H1 (cell line): ENCODE measurements at regions not wholly inside any gene's neighbourhood (a gene's known extent, or its start where the extent isn't known, plus 50 kb on each side); places are given as distances from the start of the nearest gene placed in this dataset.
A peak's percentile ranks its signal among the peaks of the same experiment; 100 is the strongest.

Experiments used
- CTCF ChIA-PET: fragments of 300-600 bp; sonication (Branson Sonifier 250); formaldehyde crosslinking; loops from one replicate; lab custom pipeline; 2021; ENCODE audit not compliant: partially characterized antibody; lab: Charles Lee
- POLR2A ChIA-PET: fragments of 300-600 bp; sonication (Branson Sonifier 250); formaldehyde crosslinking; loops from one replicate; lab custom pipeline; 2021; ENCODE audit warnings: inconsistent platforms; ENCODE audit not compliant: partially characterized antibody; lab: Charles Lee
- DNase-seq, 2 experiments: peaks; one replicate each; pipeline versions ENCODE4 v3.0.0 to v3.0.0-alpha.2; 2010 to 2022; ENCODE audit warnings: low spot score in 2 of 2, low read depth in 1 of 2, mixed read lengths in 1 of 2
- FAIRE-seq: peaks from 2 replicates; lab custom pipeline; 2011; peaks lifted over from hg19 to GRCh38; lab: Jason Lieb, UNC
- H2AFZ ChIP-seq: 2 replicates; pipeline ENCODE4 v1.8.1; 2012; ENCODE audit warnings: low read length, inconsistent platforms
- H2AK5ac ChIP-seq: 2 replicates; pipeline ENCODE4 v1.6.1; 2013; ENCODE audit warnings: low read depth, low read length
- H2BK120ac ChIP-seq: replicated peaks from 2 replicates; pipeline ENCODE3; 2013; ENCODE audit warnings: low read depth, low read length, inconsistent platforms
- H2BK12ac ChIP-seq: 2 replicates; pipeline ENCODE4 v1.6.1; 2013; ENCODE audit warnings: low read depth, low read length
- H2BK15ac ChIP-seq: 2 replicates; pipeline ENCODE4 v1.6.1; 2013; ENCODE audit warnings: low read length
- H2BK20ac ChIP-seq: 2 replicates; pipeline ENCODE4 v1.6.1; 2013; ENCODE audit warnings: low read length
- H2BK5ac ChIP-seq: 2 replicates; pipeline ENCODE4 v1.6.1; 2013; ENCODE audit warnings: low read depth, low read length
- H3K14ac ChIP-seq: 2 replicates; pipeline ENCODE4 v1.6.1; 2013; ENCODE audit warnings: inconsistent platforms; ENCODE audit not compliant: insufficient read length
- H3K18ac ChIP-seq: 2 replicates; pipeline ENCODE4 v1.6.1; 2013; ENCODE audit warnings: low read length; ENCODE audit errors: extremely low read depth
- H3K23ac ChIP-seq: 2 replicates; pipeline ENCODE4 v1.6.1; 2013; ENCODE audit warnings: inconsistent platforms; ENCODE audit not compliant: insufficient read length
- H3K23me2 ChIP-seq: 2 replicates; pipeline ENCODE4 v1.6.1; 2013; ENCODE audit warnings: low read depth, low read length
- H3K27ac ChIP-seq: 2 replicates; pipeline ENCODE4 v1.6.1; 2011; ENCODE audit warnings: low read depth, low read length, inconsistent platforms
- H3K27me3 ChIP-seq, 4 experiments: replicated peaks in 1 of 4; 1 replicate in 1 of 4; 2 replicates in 3 of 4; pipeline versions ENCODE4 v1.6.1 to v1.8.1; 2011 to 2013; ENCODE audit warnings: low read length in 3 of 4, mild to moderate bottlenecking in 3 of 4, inconsistent platforms in 2 of 4, mixed read lengths in 2 of 4, moderate library complexity in 1 of 4; ENCODE audit not compliant: control insufficient read depth in 3 of 4, insufficient read depth in 3 of 4; ENCODE audit errors: extremely low read depth in 1 of 4
- H3K36me3 ChIP-seq, 4 experiments: 2 replicates each; pipeline versions ENCODE4 v1.6.1 to v1.8.1; 2011 to 2013; ENCODE audit warnings: mild to moderate bottlenecking in 4 of 4, low read length in 3 of 4, moderate library complexity in 2 of 4, control low read depth in 1 of 4, inconsistent platforms in 1 of 4; ENCODE audit not compliant: insufficient read depth in 4 of 4, control insufficient read depth in 2 of 4
- H3K4ac ChIP-seq: replicated peaks from 2 replicates; pipeline ENCODE3; 2013; ENCODE audit warnings: low read length, low read depth, mixed read lengths, inconsistent platforms; ENCODE audit not compliant: insufficient read length
- H3K4me1 ChIP-seq, 4 experiments: replicated peaks in 1 of 4; 1 replicate in 1 of 4; 2 replicates in 3 of 4; pipeline versions ENCODE4 v1.6.1 to v1.8.1; 2011 to 2013; ENCODE audit warnings: low read length in 3 of 4, inconsistent platforms in 2 of 4, mixed read lengths in 1 of 4; ENCODE audit not compliant: insufficient read depth in 4 of 4, control insufficient read depth in 3 of 4
- H3K4me2 ChIP-seq, 2 experiments: 2 replicates each; pipeline versions ENCODE4 v1.6.1 to v1.8.1; 2011 to 2013; ENCODE audit warnings: low read depth in 2 of 2, low read length in 2 of 2, control low read depth in 1 of 2, inconsistent platforms in 1 of 2, mild to moderate bottlenecking in 1 of 2; ENCODE audit not compliant: insufficient read depth in 1 of 2
- H3K4me3 ChIP-seq, 4 experiments: fragments of 200-600, 300-600 bp in 1 of 4; sonication (generic), shearing (Covaris generic), sonication (Bioruptor Twin) in 1 of 4; 2 replicates each; pipeline versions ENCODE4 v1.5.1 to v1.8.1; 2011 to 2016; ENCODE audit warnings: low read length in 4 of 4, low read depth in 3 of 4, control low read depth in 2 of 4, inconsistent platforms in 2 of 4, mild to moderate bottlenecking in 2 of 4, mixed read lengths in 1 of 4, moderate library complexity in 1 of 4; ENCODE audit not compliant: insufficient read depth in 2 of 4; ENCODE audit errors: extremely low read depth in 1 of 4
- H3K56ac ChIP-seq: replicated peaks from 2 replicates; pipeline ENCODE3; 2013; ENCODE audit warnings: low read depth, mild to moderate bottlenecking, mixed read lengths, low read length, inconsistent platforms; ENCODE audit not compliant: insufficient read length
- H3K79me1 ChIP-seq: 2 replicates; pipeline ENCODE4 v1.6.1; 2013; ENCODE audit warnings: low read depth, low read length, control low read depth
- H3K79me2 ChIP-seq, 2 experiments: 2 replicates each; pipeline versions ENCODE4 v1.6.1 to v1.8.1; 2012 to 2013; ENCODE audit warnings: low read length in 2 of 2, mild to moderate bottlenecking in 2 of 2, inconsistent platforms in 1 of 2; ENCODE audit not compliant: insufficient read depth in 2 of 2, control insufficient read depth in 1 of 2
- H3K9ac ChIP-seq, 4 experiments: replicated peaks in 1 of 4; 1 replicate in 1 of 4; 2 replicates in 3 of 4; pipeline versions ENCODE4 v1.6.1 to v1.8.1; 2011 to 2013; ENCODE audit warnings: low read depth in 3 of 4, low read length in 3 of 4, control low read depth in 2 of 4, mild to moderate bottlenecking in 2 of 4, moderate library complexity in 2 of 4, inconsistent platforms in 1 of 4; ENCODE audit errors: extremely low read depth in 1 of 4
- H3K9me3 ChIP-seq, 2 experiments: 2 replicates each; pipeline versions ENCODE4 v1.6.1 to v1.8.1; 2012 to 2013; ENCODE audit warnings: mild to moderate bottlenecking in 2 of 2, moderate library complexity in 2 of 2, control low read depth in 1 of 2, inconsistent platforms in 1 of 2, low read depth in 1 of 2, low read length in 1 of 2, mixed read lengths in 1 of 2; ENCODE audit not compliant: insufficient read depth in 2 of 2
- H4K20me1 ChIP-seq, 2 experiments: replicated peaks in 1 of 2; 2 replicates each; pipeline versions ENCODE3 to v1.8.1; 2011 to 2013; ENCODE audit warnings: inconsistent platforms in 2 of 2, low read length in 2 of 2, mild to moderate bottlenecking in 1 of 2; ENCODE audit not compliant: insufficient read depth in 2 of 2, control insufficient read depth in 1 of 2
- H4K5ac ChIP-seq: 2 replicates; pipeline ENCODE4 v1.6.1; 2013; ENCODE audit warnings: low read length, low read depth, mixed read lengths, inconsistent platforms; ENCODE audit not compliant: insufficient read length
- H4K8ac ChIP-seq: 2 replicates; pipeline ENCODE4 v1.8.0; 2013; ENCODE audit warnings: mild to moderate bottlenecking, moderate library complexity, low read length, inconsistent platforms; ENCODE audit not compliant: insufficient read depth; ENCODE audit errors: extremely low read depth
- H4K91ac ChIP-seq: replicated peaks from 2 replicates; pipeline ENCODE3; 2013; ENCODE audit warnings: low read length, mixed read lengths, inconsistent platforms; ENCODE audit not compliant: insufficient read length
- KDM1A ChIP-seq: fragments of 200-600, 300-600 bp; sonication (generic); IDR thresholded peaks from 2 replicates; pipeline ENCODE4 v1.7.1; 2016; ENCODE audit warnings: mild to moderate bottlenecking, low read length, borderline replicate concordance
- TAF1 ChIP-seq: IDR thresholded peaks from 2 replicates; pipeline ENCODE4 v1.6.1; 2011; ENCODE audit warnings: mild to moderate bottlenecking, low read depth, low read length
- WGBS, 2 experiments: shearing (Covaris generic) in 1 of 2; methylation state at CpG; one replicate each; pipeline versions ENCODE4 v1.1.6 to v1.1.7; 2013 to 2015; ENCODE audit warnings: low lambda C conversion rate in 2 of 2, mixed read lengths in 2 of 2, inconsistent platforms in 1 of 2, low coverage in 1 of 2, missing lambda C conversion rate in 1 of 2; ENCODE audit not compliant: insufficient replicate concordance in 2 of 2, insufficient coverage in 1 of 2, insufficient read length in 1 of 2; ENCODE audit errors: extremely low coverage in 1 of 2, missing lambda C conversion rate in 1 of 2; 5-methylcytosine and 5-hydroxymethylcytosine counted together

DNA sequence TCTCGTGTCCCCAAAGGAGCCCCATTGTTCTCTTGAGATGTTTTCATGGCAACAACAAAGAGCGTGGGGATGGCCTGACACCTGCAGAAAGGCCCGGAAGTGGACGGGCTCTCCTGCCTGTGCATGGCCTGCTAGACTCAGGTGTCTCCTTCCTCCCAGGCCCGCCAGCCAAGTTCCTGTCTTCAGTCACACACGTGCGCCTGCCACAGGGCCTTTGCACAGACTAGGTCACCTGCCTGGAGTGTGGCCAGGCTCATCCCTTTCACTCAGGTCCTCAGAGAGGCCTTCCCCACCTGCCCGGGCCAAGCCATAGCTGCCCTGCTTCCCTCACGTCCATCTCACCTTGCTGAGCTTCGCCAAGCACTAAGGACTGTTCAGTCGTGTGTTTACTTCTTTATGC lies 300.9 kb downstream of the FOXL1 start:
- Histone ChIP-seq H4K20me1 (no peaks in the 10 kb centered on the region), H2AK5ac (no peak overlapping the region; the same call in 1 of the 2 replicates), H3K9me3 (no peaks in the 10 kb centered on the region), H2AFZ (no peak overlapping the region), H3K56ac (no peak overlapping the region), H3K9ac (no peak overlapping the region), H2BK15ac (no peak overlapping the region), H3K4me2 (no peak overlapping the region), H4K5ac (no peak overlapping the region), H3K79me1 (no peaks in the 10 kb centered on the region), H3K23ac (no peak overlapping the region), H3K79me2 (no peaks in the 10 kb centered on the region), H4K91ac (no peak overlapping the region), H3K4ac (no peak overlapping the region), H3K23me2 (no peaks in the 10 kb centered on the region), H3K18ac (no peak overlapping the region), H2BK20ac (no peak overlapping the region), H3K4me1 (peaks cover 0 to 2% (median 0%) of the 10 kb centered on the region in 4 experiments; a peak in 1 of 7 replicates), H4K8ac (0 out of 2 replicates have a peak overlapping the region, but pooled peaks have one; percentile 58), H2BK120ac (no peak overlapping the region), H3K14ac (no peak overlapping the region), H2BK5ac (no peak overlapping the region), H3K27me3 (no peaks in the 10 kb centered on the region; a peak in 1 of 7 replicates), H2BK12ac (no peak overlapping the region), H3K36me3 (no peaks in the 10 kb centered on the region), H3K27ac (no peak overlapping the region), H3K4me3 (no peak overlapping the region)
- 94% methylated on average over 11 of the region's 11 CpGs; no CpG with 5 or more reads in 1 of the 2 experiments for WGBS, 2 experiments
- FAIRE-seq = no peak
- TF ChIP-seq TAF1 (no peak), KDM1A (peak; percentile 35; the same call in 1 of the 2 replicates)
- DNase-seq = no peak
- ChIA-PET CTCF (interaction anchor here (0.6 to 1.5 kb wide), 5 partner anchors 11 to 315 kb away, joined by 3 to 5 read pairs (median 3); no protein-coding TSS in a partner anchor), POLR2A (interaction anchor here (0.6 kb wide), 1 partner anchor 184 kb away, joined by 3 read pairs; no protein-coding TSS in a partner anchor)
